ENCODE measurements at regions not wholly inside any gene's neighbourhood (a gene's known extent, or its start where the extent isn't known, plus 50 kb on each side); places are given as distances from the start of the nearest gene placed in this dataset.

DNA sequence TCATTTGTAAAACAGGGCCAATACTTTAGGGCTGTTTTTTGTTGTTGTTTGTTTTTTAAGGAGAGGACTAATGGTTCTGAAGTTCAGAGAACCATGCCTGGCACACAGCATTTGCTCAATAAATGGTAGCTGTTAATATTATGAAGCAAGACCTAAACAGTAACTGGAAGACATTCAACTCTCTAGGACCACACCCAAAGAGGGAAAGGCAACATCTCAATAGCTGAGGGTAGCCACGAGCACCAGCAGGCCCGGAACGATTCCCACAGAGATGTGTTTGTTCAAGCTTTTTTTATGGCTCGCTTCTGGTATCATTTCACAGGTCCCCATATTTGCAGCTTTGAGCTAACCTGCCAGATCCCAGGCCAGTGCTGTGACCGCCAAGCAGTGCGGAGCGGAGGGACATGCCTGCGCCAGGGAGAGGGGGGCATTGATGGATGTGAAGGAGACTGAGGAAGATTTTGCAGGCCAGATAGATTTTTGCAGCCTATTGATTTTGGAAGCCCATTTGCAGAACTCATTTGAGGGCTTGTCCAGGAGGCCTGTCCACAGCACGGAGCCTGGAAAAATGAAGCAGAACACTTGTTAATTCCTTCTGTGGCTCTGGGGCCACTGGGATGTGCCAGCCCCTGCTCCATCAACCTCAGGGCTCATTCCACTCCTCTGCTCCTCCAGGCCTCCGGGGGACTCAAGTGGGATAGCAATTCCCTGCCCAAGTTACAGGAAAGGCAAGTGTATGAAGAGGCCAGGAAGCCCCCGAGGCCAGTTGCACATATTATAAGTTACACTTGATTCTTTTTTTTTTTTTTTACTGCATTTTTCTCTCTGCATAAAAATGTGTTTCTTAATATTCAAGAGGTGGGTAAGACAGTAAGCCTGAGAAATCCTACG lies 57.3 kb upstream of the FGFR2 start:
- no peaks in the 10 kb centered on the region for H3K27me3 ChIP-seq
- H3K4me1 ChIP-seq (replicated peaks in 1 of 2), result no peaks in the 10 kb centered on the region
- 86 to 90% (median 87%) methylated on average over 10 to 12 of the region's 12 CpGs for whole genome bisulfite sequencing, 4 donors
- no peaks in the 10 kb centered on the region for H3K9me3 ChIP-seq (replicated peaks in 1 of 3)
- H3K27ac ChIP-seq, result no peak overlapping the region
- intact Hi-C loops (cut with DNase I), result no loop called here
- H3K4me3 ChIP-seq, result no peak overlapping the region
- H3K36me3 ChIP-seq (replicated peaks in 1 of 2), result no peaks in the 10 kb centered on the region
- no peak for DNase-seq
- TF ChIP-seq, protein P1, sequence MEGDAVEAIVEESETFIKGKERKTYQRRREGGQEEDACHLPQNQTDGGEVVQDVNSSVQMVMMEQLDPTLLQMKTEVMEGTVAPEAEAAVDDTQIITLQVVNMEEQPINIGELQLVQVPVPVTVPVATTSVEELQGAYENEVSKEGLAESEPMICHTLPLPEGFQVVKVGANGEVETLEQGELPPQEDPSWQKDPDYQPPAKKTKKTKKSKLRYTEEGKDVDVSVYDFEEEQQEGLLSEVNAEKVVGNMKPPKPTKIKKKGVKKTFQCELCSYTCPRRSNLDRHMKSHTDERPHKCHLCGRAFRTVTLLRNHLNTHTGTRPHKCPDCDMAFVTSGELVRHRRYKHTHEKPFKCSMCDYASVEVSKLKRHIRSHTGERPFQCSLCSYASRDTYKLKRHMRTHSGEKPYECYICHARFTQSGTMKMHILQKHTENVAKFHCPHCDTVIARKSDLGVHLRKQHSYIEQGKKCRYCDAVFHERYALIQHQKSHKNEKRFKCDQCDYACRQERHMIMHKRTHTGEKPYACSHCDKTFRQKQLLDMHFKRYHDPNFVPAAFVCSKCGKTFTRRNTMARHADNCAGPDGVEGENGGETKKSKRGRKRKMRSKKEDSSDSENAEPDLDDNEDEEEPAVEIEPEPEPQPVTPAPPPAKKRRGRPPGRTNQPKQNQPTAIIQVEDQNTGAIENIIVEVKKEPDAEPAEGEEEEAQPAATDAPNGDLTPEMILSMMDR (IDR thresholded peaks at IDR 0.05), result no peak
- no peak for TF ChIP-seq POLR2A (IDR thresholded peaks at IDR 0.05)

DNA sequence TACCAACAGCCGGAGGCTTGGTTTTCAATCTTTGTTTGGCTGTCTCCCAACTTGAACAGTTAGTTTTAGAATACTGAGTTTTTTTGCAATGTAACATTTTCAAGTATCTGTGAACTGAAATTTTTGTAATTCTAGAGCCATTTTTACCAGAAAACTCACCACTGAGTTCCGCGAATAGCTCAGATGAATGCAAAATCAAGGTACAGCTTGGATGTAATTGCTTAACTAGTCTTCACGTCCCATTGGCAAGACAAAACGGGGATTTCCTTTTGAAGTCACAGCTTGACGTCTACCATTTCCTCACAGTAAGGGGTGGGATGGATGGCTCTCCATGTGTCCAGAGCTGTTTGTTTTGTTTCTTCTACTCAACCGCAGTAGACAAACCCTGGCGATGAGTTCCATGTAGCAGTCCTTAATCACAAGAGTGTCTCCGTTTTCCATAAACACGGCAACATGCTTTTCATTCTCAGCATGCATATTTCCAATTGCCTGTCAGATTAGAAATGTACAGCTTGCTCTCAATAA lies 55.8 kb upstream of the FGFR2 start:
- Histone ChIP-seq H3K9me3 (replicated peaks in 1 of 3) (no peaks in the 10 kb centered on the region), H3K27ac (no peak overlapping the region), H3K4me1 (replicated peaks in 1 of 2) (no peaks in the 10 kb centered on the region), H3K4me3 (no peak overlapping the region), H3K27me3 (no peaks in the 10 kb centered on the region), H3K36me3 (replicated peaks in 1 of 2) (no peaks in the 10 kb centered on the region)
- TF ChIP-seq, protein P1 (IDR thresholded peaks at IDR 0.05), result no peak
- TF ChIP-seq POLR2A (IDR thresholded peaks at IDR 0.05), result no peak
- intact Hi-C loops (cut with DNase I), result no loop called here
- 77 to 83% (median 79%) methylated on average over 10 of the region's 10 CpGs for WGBS, 4 donors
- DNase-seq, result no peak

DNA sequence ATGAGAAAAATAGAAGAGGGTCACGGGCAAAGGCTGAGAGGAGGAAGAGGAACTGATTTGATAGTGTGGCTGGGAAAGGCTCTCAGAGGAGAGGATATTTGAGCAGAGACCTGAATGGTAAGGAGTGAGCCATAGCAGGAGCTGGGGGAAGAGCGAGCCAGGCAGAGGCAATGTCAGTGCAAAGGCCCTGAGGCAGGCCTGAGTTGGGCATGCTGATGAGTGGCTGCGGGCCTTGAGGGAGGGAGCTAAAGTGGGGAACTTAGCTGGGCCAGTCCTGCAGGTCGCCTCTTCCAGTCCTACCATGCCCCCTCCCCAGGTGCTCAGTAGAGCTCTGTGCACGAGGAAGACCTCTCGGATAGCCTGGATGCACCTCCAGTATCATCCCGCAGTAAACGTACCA lies 55.4 kb upstream of the FGFR2 start:
- no peak overlapping the region for H3K4me3 ChIP-seq
- WGBS, 4 donors, result 81 to 92% (median 92%) methylated on average over 7 to 8 of the region's 8 CpGs
- no peak for TF ChIP-seq POLR2A (IDR thresholded peaks at IDR 0.05)
- TF ChIP-seq, protein P1 (IDR thresholded peaks at IDR 0.05), result no peak
- no peaks in the 10 kb centered on the region for H3K36me3 ChIP-seq (replicated peaks in 1 of 2)
- H3K27me3 ChIP-seq, result no peaks in the 10 kb centered on the region
- H3K4me1 ChIP-seq (replicated peaks in 1 of 2), result no peaks in the 10 kb centered on the region
- no peaks in the 10 kb centered on the region for H3K9me3 ChIP-seq (replicated peaks in 1 of 3)
- H3K27ac ChIP-seq, result no peak overlapping the region
- no peak for DNase-seq
- intact Hi-C loops (cut with DNase I), result no loop called here

DNA sequence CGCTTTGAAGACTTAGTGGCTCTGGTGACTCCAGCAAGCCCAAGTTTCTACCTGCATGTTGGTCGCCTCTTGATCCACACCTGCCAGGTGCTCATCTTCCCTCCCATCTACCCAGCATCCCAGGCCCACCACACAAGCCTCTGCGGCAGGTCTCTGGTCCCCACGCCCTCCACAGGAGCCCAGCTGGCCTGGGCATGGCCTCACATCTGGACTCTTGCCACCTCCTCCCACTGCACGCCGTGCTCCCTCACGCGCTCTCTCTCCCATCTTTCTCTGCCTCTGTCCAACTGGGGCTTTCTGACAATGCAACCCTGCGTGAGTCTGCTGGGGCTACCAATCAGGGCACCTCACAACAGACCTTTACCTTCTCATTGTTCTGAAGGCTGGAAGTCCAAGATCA lies 50.2 kb upstream of the FGFR2 start:
- no peaks in the 10 kb centered on the region for H3K4me1 ChIP-seq (replicated peaks in 1 of 2)
- 87 to 93% (median 88%) methylated on average over 9 of the region's 9 CpGs for WGBS, 4 donors
- H3K36me3 ChIP-seq (replicated peaks in 1 of 2), result no peaks in the 10 kb centered on the region
- intact Hi-C loops (cut with DNase I), result no loop called here
- TF ChIP-seq POLR2A (IDR thresholded peaks at IDR 0.05), result no peak
- TF ChIP-seq, protein P1 (IDR thresholded peaks at IDR 0.05), result no peak
- H3K4me3 ChIP-seq, result no peak overlapping the region
- DNase-seq, result no peak
- H3K27ac ChIP-seq, result no peak overlapping the region
- no peaks in the 10 kb centered on the region for H3K9me3 ChIP-seq (replicated peaks in 1 of 3)
- no peaks in the 10 kb centered on the region for H3K27me3 ChIP-seq

All from adrenal gland (tissue), 9 donors.